Globus pallidus (tissue), 1 donor: ENCODE measurements at regions not wholly inside any gene's neighbourhood (a gene's known extent, or its start where the extent isn't known, plus 50 kb on each side); places are given as distances from the start of the nearest gene placed in this dataset.
"Not testable (repeated sequence)": the region's sequence is repeated elsewhere in the genome, so short reads cannot be mapped to it uniquely, and the experiment has no call there.

Source experiments
- DNase-seq: peaks from one replicate; pipeline ENCODE4 v3.0.0-alpha.2; 2015; ENCODE audit warnings: low spot score

GRCh38 chr20:52049001-52049731 lies 142.4 kb downstream of the ZFP64 start:
- no peak for DNase-seq

GRCh38 chr20:52047811-52048764 lies 143.5 kb downstream of the ZFP64 start:
- DNase-seq = no peak

- no peak for DNase-seq
These were observed 149.6 kb downstream of the ZFP64 start for GRCh38 chr20:52041966-52042365.

GRCh38 chr20:52039790-52040189 lies 151.8 kb downstream of the ZFP64 start:
- DNase-seq = no peak

GRCh38 chr20:52038632-52039031 lies 152.9 kb downstream of the ZFP64 start:
- not testable (repeated sequence) for DNase-seq

GRCh38 chr20:52037370-52037769 lies 154.2 kb downstream of the ZFP64 start:
- no peak for DNase-seq

- DNase-seq = no peak
These were observed 155.6 kb downstream of the ZFP64 start for GRCh38 chr20:52035977-52036376.

- DNase-seq = no peak
These were observed 156.1 kb downstream of the ZFP64 start for GRCh38 chr20:52035498-52035897.

- no peak for DNase-seq
These were observed 157.0 kb downstream of the ZFP64 start for GRCh38 chr20:52034581-52034980.

- no peak for DNase-seq
These were observed 158.3 kb downstream of the ZFP64 start for GRCh38 chr20:52033313-52033712.

GRCh38 chr20:52032304-52032683 lies 159.3 kb downstream of the ZFP64 start:
- DNase-seq = not testable (repeated sequence)

- DNase-seq = no peak
These were observed 159.8 kb downstream of the ZFP64 start for GRCh38 chr20:52031563-52032303.

GRCh38 chr20:52031206-52031562 lies 160.4 kb downstream of the ZFP64 start:
- DNase-seq = no peak

- not testable (repeated sequence) for DNase-seq
These were observed 162.4 kb downstream of the ZFP64 start for GRCh38 chr20:52029129-52029528.

GRCh38 chr20:52025938-52026337 lies 165.6 kb downstream of the ZFP64 start:
- DNase-seq = no peak

GRCh38 chr20:52019313-52019712 lies 172.3 kb downstream of the ZFP64 start:
- no peak for DNase-seq

GRCh38 chr20:52017669-52018317 lies 173.8 kb downstream of the ZFP64 start:
- no peak for DNase-seq

GRCh38 chr20:52016022-52016421 lies 175.6 kb downstream of the ZFP64 start:
- no peak for DNase-seq

- no peak for DNase-seq
These were observed 176.4 kb downstream of the ZFP64 start for GRCh38 chr20:52015155-52015554.

GRCh38 chr20:52012079-52012478 lies 179.5 kb downstream of the ZFP64 start:
- no peak for DNase-seq

- DNase-seq = no peak
These were observed 180.5 kb downstream of the ZFP64 start for GRCh38 chr20:52011093-52011492.

- no peak for DNase-seq
These were observed 181.0 kb downstream of the ZFP64 start for GRCh38 chr20:52010541-52010940.
